Natural killer cell treated with Interleukin-12 subunit alpha and Interleukin-12 subunit beta and Interleukin-15 and Interleukin-18, amount 100 ng/mL, for 72 hours (primary cell): ENCODE measurements at regions not wholly inside any gene's neighbourhood (a gene's known extent, or its start where the extent isn't known, plus 50 kb on each side); places are given as distances from the start of the nearest gene placed in this dataset.

ENCODE experiments used
- ATAC-seq, 2 donors: fragments of 150-1000 bp; cut with Tn5 transposase in 1 of 2; sonication (Bioruptor Pico), chemical (Tn5 transposase) in 1 of 2; 2 replicates each; pipeline ENCODE4 v1.10.0; 2021
- DNase-seq: peaks from one replicate; pipeline ENCODE4 v3.0.0; 2022; ENCODE audit warnings: low spot score
- H3K27ac Mint-ChIP-seq, 2 donors: 1 replicate in 1 of 2; 2 replicates in 1 of 2; pipeline ENCODE4 v1.8.0; 2022; ENCODE audit warnings: mixed read lengths in 2 of 2, mild to moderate bottlenecking in 1 of 2, moderate library complexity in 1 of 2
- H3K27me3 Mint-ChIP-seq, 2 donors: 1 replicate in 1 of 2; 2 replicates in 1 of 2; pipeline ENCODE4 v1.8.0; 2022; ENCODE audit warnings: mixed read lengths in 2 of 2
- H3K36me3 Mint-ChIP-seq: one replicate; pipeline ENCODE4 v1.8.0; 2022; ENCODE audit warnings: mixed read lengths
- H3K4me1 Mint-ChIP-seq, 2 donors: 1 replicate in 1 of 2; 2 replicates in 1 of 2; pipeline ENCODE4 v1.8.0; 2022; ENCODE audit warnings: low read depth in 2 of 2, mixed read lengths in 2 of 2, mild to moderate bottlenecking in 1 of 2
- H3K4me3 Mint-ChIP-seq: one replicate; pipeline ENCODE4 v1.8.0; 2022; ENCODE audit warnings: mixed read lengths
- H3K9me3 Mint-ChIP-seq: 2 replicates; pipeline ENCODE4 v1.8.0; 2022; ENCODE audit warnings: mixed read lengths

DNA sequence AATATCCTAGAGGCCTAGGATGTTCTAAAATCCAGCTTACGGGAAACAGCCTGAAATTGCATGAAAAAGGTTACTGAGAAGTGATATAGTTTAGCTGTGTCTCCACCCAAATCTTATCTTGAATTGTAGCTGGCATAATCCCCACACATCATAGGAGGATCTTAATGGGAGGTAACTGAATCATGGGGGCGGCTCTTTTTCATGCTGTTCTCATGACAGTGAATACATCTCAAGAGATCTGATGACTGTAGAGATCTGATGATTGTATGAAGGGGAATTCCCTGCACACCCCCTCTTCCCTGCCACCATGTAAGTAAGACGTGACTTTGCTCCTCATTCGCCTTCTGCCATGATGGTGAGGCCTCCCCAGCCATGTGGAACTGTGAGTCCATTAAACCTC, 385.6 kb upstream of the ID2 start:
- DNase-seq: no peak
- no peak overlapping the region for H3K27ac Mint-ChIP-seq
- H3K4me3 Mint-ChIP-seq: no peak overlapping the region
- no peaks in the 10 kb centered on the region for H3K27me3 Mint-ChIP-seq
- peak in 1 of 2 donors; percentile 40 for ATAC-seq
- H3K9me3 Mint-ChIP-seq: peaks cover 5% of the 10 kb centered on the region
- peaks cover 26% of the 10 kb centered on the region for H3K36me3 Mint-ChIP-seq
- H3K4me1 Mint-ChIP-seq: peaks cover 47 to 48% of the 10 kb centered on the region in 2 donors

DNA sequence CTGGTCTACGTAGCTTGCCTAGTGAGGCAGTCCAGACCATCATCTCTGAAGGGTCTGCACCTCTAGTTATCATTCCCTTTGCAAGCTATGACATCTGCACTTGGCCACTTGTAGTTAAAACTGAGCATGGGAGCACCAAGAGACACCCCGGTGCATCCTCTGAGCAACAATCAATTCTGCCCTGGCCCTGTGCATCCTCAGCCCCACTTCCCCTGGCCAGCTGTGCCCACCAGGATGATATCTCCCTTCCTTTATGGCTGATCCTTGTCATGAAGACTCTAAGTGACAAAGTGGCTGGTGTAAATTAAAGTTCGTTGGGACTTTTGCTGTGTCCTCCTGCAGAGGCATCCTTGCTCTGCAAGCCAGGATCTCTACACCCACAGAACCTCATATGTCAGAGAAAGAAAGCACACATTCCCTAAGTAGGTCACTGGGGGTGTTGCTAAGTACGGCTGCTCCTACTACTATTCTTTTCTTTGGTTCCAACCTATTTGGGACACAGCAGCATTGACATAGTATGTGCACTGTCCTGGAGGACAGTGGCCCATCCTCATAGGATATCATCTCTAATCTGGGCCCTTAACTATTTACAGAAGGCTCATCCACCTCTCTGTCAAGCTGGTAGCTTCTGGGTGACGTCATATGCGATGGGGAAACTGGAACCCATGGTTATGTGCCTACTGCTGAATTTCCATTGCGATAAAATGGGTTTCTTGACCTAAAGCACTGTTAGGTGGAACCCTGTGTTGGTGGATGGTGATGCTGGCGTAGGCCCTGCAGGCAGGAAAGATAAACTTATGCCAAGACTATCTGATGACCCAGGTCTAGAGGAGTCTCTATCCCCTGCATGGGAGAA, 384.3 kb upstream of the ID2 start:
- no peak for ATAC-seq
- peaks cover 57 to 60% of the 10 kb centered on the region in 2 donors for H3K4me1 Mint-ChIP-seq

DNA sequence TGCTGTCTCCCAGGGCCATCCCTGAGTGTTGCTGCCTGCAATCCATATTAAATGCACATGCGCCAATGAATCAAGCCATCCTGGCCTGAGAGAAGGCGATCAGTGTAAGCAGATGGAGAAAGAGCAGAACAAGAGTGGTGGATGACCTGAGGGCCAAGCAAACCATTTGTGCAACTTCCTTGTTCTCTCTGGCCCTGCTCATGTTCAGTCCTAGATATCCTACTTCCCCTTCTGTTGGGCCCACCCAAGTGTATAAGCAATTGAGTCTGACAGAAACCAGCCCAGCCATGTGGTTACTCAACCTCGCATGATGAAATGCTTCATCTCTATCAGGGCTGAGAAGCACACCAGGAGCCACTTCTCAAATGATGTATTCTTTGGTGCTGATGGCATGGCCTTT, 383.1 kb upstream of the ID2 start:
- Mint-ChIP-seq H3K4me3 (peak overlapping the region; percentile 38), H3K36me3 (peaks cover 26% of the 10 kb centered on the region), H3K27ac (peak overlapping the region; percentile 30 to 54), H3K9me3 (peaks cover 5% of the 10 kb centered on the region), H3K27me3 (no peaks in the 10 kb centered on the region), H3K4me1 (peaks cover 68 to 72% of the 10 kb centered on the region in 2 donors)
- DNase-seq (no peak), ATAC-seq (no peak)

More for the DNA sequence above, 384.3 kb upstream of the ID2 start:
- peaks cover 27% of the 10 kb centered on the region for H3K36me3 Mint-ChIP-seq
- H3K27me3 Mint-ChIP-seq: no peaks in the 10 kb centered on the region
- no peak overlapping the region for H3K4me3 Mint-ChIP-seq
- H3K27ac Mint-ChIP-seq: peak overlapping the region in 1 of 2 donors; percentile 30
- no peak for DNase-seq
- peaks cover 5% of the 10 kb centered on the region for H3K9me3 Mint-ChIP-seq

DNA sequence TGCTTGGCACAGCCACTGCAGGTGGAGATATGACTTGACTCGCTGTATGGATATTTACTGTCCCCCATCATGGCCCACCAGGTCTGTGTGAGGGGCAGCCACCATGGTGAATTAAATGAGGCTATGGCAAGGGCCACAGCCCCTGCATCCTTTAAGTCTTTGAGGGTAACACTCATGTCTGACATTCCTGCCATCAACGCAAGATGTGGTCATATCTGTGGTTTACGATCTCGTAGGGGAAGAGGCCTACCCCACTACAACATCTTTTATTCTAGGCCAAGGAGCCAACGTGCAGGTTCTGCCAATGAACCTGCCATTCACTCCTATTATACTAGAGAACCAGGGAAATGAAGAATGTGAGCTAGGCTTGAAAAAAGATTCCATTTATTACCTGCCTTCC, 381.6 kb upstream of the ID2 start:
- peaks cover 20% of the 10 kb centered on the region for H3K36me3 Mint-ChIP-seq
- H3K9me3 Mint-ChIP-seq: peaks cover 5% of the 10 kb centered on the region
- peak overlapping the region; percentile 79 for H3K4me3 Mint-ChIP-seq
- H3K27me3 Mint-ChIP-seq: no peaks in the 10 kb centered on the region
- H3K27ac Mint-ChIP-seq: peak overlapping the region; percentile 86 to 90
- ATAC-seq (no peak), DNase-seq (no peak)
- peaks cover 78 to 82% of the 10 kb centered on the region in 2 donors for H3K4me1 Mint-ChIP-seq

DNA sequence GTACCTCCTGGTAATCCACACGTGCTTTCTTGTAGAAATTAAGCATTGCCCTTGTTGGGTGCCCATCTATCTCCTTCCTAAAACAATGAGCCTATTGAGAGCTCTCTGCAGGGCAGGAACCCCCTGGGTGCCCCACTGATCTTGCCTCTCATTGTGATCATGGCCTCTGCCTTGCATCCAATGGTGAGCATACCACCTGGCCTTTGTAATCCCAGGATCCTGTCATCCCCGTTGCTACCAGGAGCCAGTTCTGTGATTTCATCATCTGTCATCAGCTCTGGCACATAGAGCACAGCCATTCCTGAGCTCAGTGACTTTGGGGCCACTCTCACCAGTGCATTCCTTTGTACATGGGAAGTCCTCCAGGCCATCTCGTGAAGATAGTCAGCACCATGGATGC, 381.0 kb upstream of the ID2 start:
- DNase-seq (no peak), ATAC-seq (no peak)
- H3K4me3 Mint-ChIP-seq: peak overlapping the region; percentile 79
- peaks cover 84 to 89% of the 10 kb centered on the region in 2 donors for H3K4me1 Mint-ChIP-seq
- no peaks in the 10 kb centered on the region for H3K27me3 Mint-ChIP-seq
- peaks cover 5% of the 10 kb centered on the region for H3K9me3 Mint-ChIP-seq
- H3K27ac Mint-ChIP-seq: peak overlapping the region; percentile 86 to 90
- peaks cover 20% of the 10 kb centered on the region for H3K36me3 Mint-ChIP-seq

DNA sequence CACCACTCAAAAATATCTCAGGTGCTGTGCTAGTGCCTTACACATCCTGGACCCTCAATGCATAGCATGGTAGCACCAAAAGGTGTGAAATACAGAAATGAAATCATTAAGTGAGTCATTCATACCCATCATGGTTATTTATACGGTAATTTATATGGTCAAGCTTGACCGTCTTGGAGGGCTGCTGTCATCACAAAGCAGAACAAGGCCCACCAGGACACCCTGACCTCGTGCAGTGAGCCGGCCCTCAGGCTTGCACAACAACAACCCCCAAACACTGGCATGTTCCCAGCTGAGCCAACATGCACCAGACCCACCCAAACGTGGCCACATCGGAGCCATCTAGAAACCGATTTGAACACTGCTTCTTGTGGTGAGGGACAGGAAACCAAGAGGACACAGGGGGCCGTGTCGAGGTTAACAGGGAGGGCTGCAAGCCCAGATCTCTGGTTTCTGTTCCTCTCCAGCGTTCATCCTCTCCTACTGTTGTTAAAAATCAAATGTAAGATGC, 378.5 kb upstream of the ID2 start:
- peaks cover 84 to 93% of the 10 kb centered on the region in 2 donors for H3K4me1 Mint-ChIP-seq
- peak; percentile 85 to 86 for ATAC-seq
- H3K36me3 Mint-ChIP-seq: peaks cover 20% of the 10 kb centered on the region

DNA sequence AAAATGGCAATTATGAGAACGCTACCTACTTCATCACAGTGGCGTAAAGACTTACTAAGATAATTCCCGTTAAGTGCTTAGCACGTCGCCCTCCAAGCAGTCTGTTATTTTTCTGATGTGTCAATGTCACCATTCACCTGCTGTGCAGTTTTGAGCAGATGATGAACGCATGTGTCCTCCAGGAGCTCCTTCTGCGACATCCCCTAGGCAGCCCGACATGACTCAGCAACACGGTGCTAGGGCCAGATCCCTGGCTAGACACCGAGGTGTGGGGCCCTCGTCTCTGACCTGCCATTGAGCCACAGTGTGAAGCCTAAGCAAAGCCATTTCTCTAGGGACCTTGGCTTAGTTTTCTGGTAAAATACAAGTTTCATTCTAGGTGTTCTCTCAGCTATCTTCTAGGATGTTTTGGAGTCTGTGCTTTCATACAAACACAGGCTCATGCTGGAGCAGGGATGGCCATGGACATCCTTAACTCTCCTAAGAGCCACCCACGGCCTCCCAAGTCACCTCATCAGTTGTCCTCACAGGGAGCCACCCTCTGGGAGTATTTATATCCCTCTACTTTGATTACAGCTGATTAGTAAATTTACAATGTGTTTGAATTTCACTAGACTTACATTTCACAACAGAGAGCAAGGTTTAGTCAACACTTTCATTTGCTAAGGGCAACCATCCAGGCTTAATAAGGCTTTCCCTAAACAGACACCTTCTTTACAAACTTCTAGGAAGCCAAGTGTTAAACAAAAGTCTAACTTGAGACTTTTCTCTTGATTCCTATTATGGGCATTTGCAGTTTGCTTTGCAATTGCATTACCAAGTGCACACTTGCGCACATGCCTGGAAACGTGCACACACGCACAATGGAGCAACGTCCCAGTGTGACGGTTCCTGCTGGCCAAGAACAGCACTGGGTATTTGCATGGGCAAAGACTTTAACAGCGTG, 376.8 kb upstream of the ID2 start:
- H3K27ac Mint-ChIP-seq: peak overlapping the region; percentile 86 to 90
- no peaks in the 10 kb centered on the region for H3K27me3 Mint-ChIP-seq
- ATAC-seq: peak in 1 of 2 donors; percentile 18
- DNase-seq: no peak
- H3K9me3 Mint-ChIP-seq: no peaks in the 10 kb centered on the region
- H3K36me3 Mint-ChIP-seq: peaks cover 13% of the 10 kb centered on the region
- peak overlapping the region; percentile 79 for H3K4me3 Mint-ChIP-seq
- peaks cover 88 to 96% of the 10 kb centered on the region in 2 donors for H3K4me1 Mint-ChIP-seq

More for the DNA sequence above, 378.5 kb upstream of the ID2 start:
- H3K4me3 Mint-ChIP-seq: peak overlapping the region; percentile 79
- H3K9me3 Mint-ChIP-seq: peaks cover 5% of the 10 kb centered on the region
- H3K27ac Mint-ChIP-seq: peak overlapping the region; percentile 86 to 90
- no peaks in the 10 kb centered on the region for H3K27me3 Mint-ChIP-seq
- peak; percentile 95 for DNase-seq

DNA sequence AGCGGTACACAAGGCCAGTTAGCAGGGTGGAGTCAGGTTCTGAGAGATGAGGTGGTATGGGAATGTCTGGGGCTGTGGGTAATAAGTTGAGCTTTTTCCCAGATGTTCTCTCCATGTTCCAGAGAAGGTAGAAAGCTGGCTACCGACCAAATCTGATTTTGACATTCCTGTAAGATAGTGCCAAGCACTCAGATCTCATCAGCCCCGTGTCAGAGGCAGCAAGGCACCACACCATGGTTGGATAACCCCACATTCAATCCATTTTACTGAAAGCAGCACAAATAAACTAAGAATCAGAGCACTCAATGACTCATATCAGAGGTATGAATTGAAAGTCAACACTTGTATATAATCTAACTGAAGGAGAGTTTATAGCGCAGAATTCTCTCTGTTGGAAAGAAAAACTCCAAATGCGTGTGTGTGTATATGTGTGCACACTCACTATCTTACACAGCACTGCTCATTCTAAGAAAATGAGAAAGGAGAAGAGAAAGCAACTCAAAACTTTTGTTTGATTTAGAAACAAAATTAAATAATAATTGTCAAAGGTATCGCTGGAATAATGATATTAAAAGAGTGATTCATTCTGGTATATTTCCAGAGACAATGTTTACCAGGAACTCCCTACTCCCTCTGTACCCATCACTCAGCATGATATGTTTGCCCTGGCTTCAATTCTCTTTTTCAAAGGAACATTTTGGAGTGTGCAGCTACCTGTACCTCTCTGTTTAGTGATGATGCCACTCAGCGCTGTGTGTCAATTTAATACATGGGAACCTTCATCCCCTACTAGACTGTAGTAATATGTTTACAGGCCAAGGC, 375.1 kb upstream of the ID2 start:
- no peaks in the 10 kb centered on the region for H3K27me3 Mint-ChIP-seq
- H3K4me1 Mint-ChIP-seq: peaks cover 87 to 96% of the 10 kb centered on the region in 2 donors
- ATAC-seq: peak in 1 of 2 donors; percentile 32
- no peak for DNase-seq
- peak overlapping the region; percentile 79 for H3K4me3 Mint-ChIP-seq
- peaks cover 3% of the 10 kb centered on the region for H3K36me3 Mint-ChIP-seq
- H3K9me3 Mint-ChIP-seq: no peaks in the 10 kb centered on the region
- peak overlapping the region; percentile 86 to 90 for H3K27ac Mint-ChIP-seq

DNA sequence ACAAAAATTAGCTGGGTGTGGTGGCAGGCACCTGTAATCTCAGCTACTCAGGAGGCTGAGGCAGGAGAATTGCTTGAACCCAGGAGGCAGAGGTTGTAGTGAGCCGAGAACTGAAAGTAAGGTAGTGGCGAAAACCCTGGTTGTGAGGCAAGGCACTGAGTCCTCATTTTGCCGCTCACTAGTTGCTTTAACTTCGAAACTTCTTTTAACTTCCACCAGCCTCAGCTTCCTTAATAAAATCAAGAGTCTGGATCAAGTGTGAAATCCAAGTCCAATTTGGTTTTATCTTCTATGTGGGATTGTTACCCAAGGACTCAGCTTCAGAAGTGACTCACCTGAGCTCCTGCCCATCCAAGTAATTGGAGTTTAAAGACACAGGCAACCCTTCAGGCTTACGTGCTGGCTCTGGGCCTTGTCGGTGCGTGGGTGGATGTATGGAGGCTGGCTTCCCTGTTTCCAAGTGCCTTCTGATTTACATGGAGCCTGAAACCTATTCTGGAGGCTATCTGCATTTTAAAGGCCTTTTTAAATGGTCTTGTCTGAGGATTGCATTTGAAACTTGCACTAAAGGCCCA, 374.2 kb upstream of the ID2 start:
- no peak for DNase-seq
- H3K4me1 Mint-ChIP-seq: peaks cover 88 to 96% of the 10 kb centered on the region in 2 donors
- no peak overlapping the region for H3K4me3 Mint-ChIP-seq
- no peak for ATAC-seq
- no peaks in the 10 kb centered on the region for H3K9me3 Mint-ChIP-seq
- no peaks in the 10 kb centered on the region for H3K36me3 Mint-ChIP-seq
- H3K27me3 Mint-ChIP-seq: no peaks in the 10 kb centered on the region
- peak overlapping the region; percentile 86 to 90 for H3K27ac Mint-ChIP-seq

DNA sequence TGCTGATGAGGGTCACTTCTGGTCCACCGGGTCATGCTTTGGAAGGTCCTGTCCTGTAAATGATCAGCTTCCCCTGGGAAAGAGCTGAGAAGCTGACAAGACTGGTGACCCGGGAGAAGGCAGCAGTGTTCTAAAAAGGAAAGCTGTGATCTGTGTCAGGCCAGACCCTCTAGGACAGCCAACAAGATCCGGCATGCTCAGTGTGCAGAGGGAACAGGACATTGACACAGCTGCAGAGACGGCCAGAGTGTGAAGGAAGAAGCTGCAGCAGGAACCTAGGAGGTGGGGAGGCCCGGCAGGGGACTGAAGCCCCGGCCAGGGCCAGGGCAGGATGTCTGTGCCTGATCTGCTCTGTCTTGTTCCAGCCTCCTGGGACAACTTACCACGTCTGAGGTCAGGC, 372.7 kb upstream of the ID2 start:
- peaks cover 87 to 96% of the 10 kb centered on the region in 2 donors for H3K4me1 Mint-ChIP-seq
- H3K9me3 Mint-ChIP-seq: no peaks in the 10 kb centered on the region
- no peaks in the 10 kb centered on the region for H3K27me3 Mint-ChIP-seq
- no peak for DNase-seq
- peak; percentile 39 to 61 for ATAC-seq
- peak overlapping the region; percentile 86 to 89 for H3K27ac Mint-ChIP-seq
- H3K36me3 Mint-ChIP-seq: no peaks in the 10 kb centered on the region
- H3K4me3 Mint-ChIP-seq: peak overlapping the region; percentile 82

DNA sequence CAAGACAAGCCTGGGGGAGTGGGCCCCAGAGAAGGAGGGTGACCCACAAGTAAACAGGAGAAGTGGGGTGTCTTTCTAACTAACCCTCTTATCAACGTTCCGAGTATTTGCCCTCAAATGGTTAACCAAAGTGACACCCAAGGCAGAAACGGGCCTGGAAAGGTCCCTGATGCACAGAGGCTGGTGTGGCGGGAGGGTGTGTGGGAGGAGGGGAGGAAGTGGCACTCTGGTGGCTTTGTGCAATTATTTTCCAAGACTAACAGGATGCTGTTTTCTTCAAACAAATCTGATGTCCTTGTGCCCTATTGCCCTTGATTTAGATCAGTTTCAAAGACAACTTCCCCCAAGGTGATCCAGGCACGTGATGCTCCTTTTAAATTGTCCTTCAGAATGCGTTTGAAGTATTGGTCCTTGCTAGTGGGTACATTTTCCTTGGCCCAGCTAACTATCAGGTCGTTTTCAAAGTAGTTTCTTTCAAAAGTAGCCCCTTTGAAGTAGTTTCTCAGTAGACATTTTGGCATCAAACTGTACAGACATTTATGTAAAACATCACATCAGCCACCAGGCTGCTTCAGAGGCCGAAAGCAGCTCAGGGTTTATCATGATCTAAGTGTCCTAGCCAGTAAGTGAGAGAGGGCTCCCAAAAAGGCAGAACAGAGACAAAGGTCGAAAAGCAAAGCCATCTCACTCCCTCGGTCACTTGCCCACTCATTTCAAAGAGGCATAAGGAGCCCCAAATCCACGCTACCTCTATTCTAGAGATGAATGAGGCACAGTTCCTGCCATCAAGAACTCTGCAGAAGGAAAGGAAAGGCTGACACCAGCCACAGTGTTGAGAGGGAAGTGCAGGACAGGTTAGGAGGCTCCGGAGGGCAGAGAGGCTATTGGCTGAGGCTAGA, 371.1 kb upstream of the ID2 start:
- DNase-seq (peak; percentile 88), ATAC-seq (peak; percentile 66 to 78)
- no peaks in the 10 kb centered on the region for H3K36me3 Mint-ChIP-seq
- H3K9me3 Mint-ChIP-seq: no peaks in the 10 kb centered on the region
- H3K4me3 Mint-ChIP-seq: peak overlapping the region; percentile 82
- H3K27ac Mint-ChIP-seq: peak overlapping the region; percentile 86 to 89
- peaks cover 81 to 96% of the 10 kb centered on the region in 2 donors for H3K4me1 Mint-ChIP-seq
- no peaks in the 10 kb centered on the region for H3K27me3 Mint-ChIP-seq

DNA sequence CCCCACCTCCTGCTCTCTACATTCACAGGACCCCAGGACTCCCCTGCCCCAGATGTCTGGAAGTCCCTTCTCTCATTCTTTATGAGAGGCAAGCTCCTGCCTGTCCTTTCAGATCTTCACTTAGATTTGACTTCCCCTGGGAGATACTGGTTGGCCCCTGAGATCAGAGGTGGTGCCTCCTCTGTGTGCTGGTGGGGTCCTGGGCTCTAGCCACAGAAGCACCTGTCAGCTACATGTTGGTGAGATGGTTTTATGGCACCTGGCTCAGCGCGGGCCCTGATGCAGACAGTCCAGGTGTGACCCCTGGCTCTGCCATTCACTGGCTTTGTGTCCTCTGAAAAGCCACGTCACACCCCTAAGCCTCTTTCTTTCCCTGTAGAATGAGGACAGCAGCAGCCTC, 369.6 kb upstream of the ID2 start:
- H3K27me3 Mint-ChIP-seq: no peaks in the 10 kb centered on the region
- ATAC-seq (no peak), DNase-seq (no peak)
- H3K9me3 Mint-ChIP-seq: peaks cover 3% of the 10 kb centered on the region
- H3K36me3 Mint-ChIP-seq: peaks cover 7% of the 10 kb centered on the region
- H3K4me3 Mint-ChIP-seq: peak overlapping the region; percentile 78
- H3K4me1 Mint-ChIP-seq: peaks cover 79 to 93% of the 10 kb centered on the region in 2 donors
- H3K27ac Mint-ChIP-seq: peak overlapping the region; percentile 86 to 89
